HG03025 (cell line): ENCODE measurements at regions not wholly inside any gene's neighbourhood (a gene's known extent, or its start where the extent isn't known, plus 50 kb on each side); places are given as distances from the start of the nearest gene placed in this dataset.
"Not testable (repeated sequence)": the region's sequence is repeated elsewhere in the genome, so short reads cannot be mapped to it uniquely, and the experiment has no call there.

ENCODE experiments used
- ATAC-seq: cut with Tn5 transposase; IDR thresholded peaks from one replicate; pipeline ENCODE4 v1.9.1; 2021; ENCODE audit warnings: mild to moderate bottlenecking, moderate library complexity; ENCODE audit not compliant: unreplicated experiment, low FRiP score

DNA sequence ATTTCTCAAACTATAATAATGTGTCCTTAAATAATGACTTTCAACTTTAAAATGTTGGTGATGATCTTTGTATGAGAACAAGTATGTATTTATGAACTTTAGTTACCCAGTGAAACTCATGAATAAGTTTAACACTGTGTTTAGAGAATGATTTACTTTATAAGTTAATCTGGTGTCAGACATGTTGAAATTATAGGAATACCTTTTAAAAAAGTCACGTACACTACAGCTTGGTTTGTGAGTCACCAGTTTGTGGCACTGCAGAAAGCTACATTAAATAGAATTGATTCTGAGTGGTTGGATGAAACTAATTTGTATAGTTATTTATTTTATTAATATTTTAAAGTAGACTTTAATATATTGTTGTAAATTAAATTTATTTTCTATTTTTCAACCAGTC is 1366.2 kb upstream of the PCDH20 start:
- ATAC-seq, result no peak

DNA sequence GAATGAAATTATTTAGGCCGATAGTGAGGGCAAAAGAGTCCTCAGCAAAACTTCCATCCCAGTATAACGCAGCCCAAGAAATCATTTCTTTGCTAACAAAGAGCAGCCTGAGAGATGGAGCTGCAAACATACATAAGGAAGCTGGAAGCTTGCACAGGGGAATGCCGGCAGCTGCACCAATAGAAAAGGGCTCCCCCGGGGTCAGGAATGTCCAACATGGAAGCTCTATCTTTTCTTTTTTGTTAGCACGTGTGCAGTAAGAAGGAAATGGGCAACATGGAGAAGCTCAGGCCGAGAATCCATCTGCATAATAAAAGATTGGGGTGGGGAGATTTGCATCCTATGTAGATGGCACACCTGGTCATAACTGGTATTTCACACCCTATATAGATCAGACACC is 1363.5 kb upstream of the PCDH20 start:
- no peak for ATAC-seq

- no peak for ATAC-seq
Observed at GRCh38 chr13:62767473-62767872, 1351.8 kb upstream of the PCDH20 start.

DNA sequence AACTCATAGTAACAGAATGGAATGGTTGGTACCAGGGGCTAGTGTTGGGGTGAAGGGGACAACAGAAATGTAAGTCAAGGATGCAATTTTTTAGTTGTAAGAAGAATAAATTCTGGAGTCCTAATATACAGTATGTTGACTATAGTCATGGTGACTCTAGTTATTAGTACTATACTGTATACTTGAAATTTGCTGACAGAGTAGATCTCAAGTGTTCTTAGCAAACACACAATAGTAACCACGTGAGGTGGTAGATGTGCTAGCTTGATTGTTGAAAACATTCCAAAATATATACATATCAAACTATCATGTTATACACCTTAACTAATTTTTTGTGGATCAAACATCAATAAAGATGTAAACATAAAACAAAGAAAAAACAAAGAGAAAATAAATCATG is 1345.1 kb upstream of the PCDH20 start:
- ATAC-seq, result no peak

DNA sequence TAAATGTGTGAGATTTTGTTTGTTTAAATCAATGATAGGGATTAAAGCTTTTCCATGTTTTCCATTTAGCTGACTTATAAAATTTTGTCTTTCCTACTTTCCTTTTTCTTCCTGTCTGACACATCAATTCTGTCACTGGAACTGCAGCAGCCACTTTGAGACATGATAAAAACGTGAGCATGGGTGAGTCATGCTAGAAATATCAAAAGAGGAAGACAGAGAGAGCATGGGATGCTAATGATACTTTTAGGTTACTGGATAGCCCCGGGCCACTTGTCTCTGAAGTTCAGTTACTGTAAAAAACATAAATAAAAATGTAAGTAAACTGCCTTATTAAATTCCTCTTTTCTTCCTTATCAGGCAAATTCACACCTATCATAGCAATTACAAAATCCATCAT is 1332.0 kb upstream of the PCDH20 start:
- no peak for ATAC-seq

DNA sequence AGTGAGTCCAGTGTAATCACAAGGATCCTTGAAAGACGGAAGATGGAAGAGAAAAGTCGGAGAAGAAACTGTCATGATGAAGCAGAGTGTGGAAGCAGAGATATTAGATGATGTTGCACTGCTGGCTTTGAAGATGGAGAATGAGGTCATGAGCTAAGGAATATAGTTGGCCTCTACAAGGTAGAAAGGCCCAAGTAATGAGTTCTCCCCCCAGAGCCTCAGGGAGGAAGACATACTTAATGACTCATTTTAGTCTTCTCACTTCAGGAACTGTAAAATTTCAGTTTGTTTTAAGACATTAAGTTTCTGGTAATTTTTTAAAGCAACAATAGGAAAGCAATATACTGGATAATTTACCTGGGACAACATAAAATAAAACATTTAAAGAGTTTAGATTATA is 1331.5 kb upstream of the PCDH20 start:
- ATAC-seq, result no peak

- ATAC-seq, result not testable (repeated sequence)
Observed at GRCh38 chr13:62729746-62730145, 1314.1 kb upstream of the PCDH20 start.

- no peak for ATAC-seq
Observed at GRCh38 chr13:62721893-62722292, 1306.2 kb upstream of the PCDH20 start.

GRCh38 chr13:62711948-62712347 is 1296.3 kb upstream of the PCDH20 start:
- not testable (repeated sequence) for ATAC-seq

DNA sequence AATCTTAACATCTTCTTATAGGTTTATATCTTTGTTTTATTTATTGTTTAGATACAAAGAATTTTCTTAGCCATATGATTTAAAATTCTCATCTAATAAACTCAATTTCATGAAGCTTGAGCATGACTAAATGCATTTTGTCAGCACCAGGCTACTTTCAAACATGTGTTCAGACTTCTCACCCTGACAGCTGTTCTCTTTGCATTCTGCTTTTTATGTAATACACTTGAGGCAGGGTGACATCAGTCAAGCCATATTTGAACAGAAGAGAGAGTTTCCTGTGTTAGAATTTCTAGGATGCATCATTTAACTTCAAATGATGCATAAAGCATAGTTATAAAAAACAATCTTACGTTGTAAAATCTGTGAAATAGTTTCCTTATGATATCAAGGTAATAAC is 1295.1 kb upstream of the PCDH20 start:
- ATAC-seq, result no peak

GRCh38 chr13:62706048-62706447 is 1290.4 kb upstream of the PCDH20 start:
- ATAC-seq, result no peak

DNA sequence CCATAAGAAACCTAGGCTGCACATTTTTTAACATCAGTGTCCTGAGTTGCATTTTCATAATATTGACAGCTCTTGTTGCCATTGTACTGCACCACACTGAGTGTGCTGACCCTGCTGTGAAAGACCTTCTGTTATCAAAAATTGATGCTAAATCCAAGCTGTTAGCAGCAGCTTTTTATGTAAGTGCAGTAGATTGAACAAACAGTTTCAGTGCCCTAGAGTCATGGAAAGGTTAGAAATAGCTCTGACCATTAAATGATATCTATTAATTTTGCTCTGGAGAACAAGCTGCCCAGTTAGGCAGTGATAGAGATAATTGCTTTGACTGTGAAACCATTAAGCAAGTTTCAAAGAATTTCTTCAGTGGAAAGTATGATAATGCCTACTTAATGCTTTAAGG is 1289.2 kb upstream of the PCDH20 start:
- no peak for ATAC-seq

- no peak for ATAC-seq
Observed at GRCh38 chr13:62702502-62702901, 1286.9 kb upstream of the PCDH20 start.

- no peak for ATAC-seq
Observed at GRCh38 chr13:62697701-62698100, 1282.1 kb upstream of the PCDH20 start.

DNA sequence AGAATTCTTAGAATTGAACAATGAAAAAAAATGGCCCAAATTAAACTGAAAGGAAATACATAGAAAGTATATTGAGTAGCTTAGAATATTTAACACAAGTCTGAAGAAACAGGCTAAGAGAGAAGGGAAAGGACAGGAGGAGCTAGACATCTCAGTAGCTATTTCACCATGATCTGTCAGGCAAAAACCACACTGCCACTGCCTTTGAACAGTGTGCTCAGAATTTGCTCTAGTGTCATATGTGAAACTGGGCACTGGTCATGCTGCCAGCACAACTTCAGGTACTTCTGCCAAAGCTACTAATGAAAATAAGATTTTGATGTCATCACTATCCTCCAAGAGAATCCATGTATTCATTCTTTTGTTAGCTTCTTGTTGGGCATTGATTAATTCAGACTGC is 1280.8 kb upstream of the PCDH20 start:
- no peak for ATAC-seq

GRCh38 chr13:62687732-62688131 is 1272.1 kb upstream of the PCDH20 start:
- ATAC-seq, result no peak

GRCh38 chr13:62684359-62684758 is 1268.7 kb upstream of the PCDH20 start:
- ATAC-seq, result no peak

DNA sequence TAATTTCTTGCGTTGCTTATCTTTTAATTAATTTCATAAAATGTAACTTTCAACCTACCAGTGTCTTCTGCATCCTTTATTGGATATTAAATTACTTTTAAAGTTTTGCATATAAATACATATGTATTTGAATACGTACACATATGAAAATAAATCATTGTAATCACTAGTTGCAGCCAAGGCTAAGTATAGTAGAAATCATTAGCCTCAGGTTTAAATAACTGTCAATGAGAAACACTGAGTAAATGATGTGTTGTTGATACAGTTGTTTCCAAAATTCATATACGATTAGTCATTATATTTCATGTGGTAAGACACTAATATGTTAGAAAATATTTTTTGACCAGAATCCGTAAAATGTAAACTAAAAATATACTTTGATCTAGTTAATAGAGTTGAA is 1267.1 kb upstream of the PCDH20 start:
- no peak for ATAC-seq

GRCh38 chr13:62678039-62678438 is 1262.4 kb upstream of the PCDH20 start:
- no peak for ATAC-seq

DNA sequence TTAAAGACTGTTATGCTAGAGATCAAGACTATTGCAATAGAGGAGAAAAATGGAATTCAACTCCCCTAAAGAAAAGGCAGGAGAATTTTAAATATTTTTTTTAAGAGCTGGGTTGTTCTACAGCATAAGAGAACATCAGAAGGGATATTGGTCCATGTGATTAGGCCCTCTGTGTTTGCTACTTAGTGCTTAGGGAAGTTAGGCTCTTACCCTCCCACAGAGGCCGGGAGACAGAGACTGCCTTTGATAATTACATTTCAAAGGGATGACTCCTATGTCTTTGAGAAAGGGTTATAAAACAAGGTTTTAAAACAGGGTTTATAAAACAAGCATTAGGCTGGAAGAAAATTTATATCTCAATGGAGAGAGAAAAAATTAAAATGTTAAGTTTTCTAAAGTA is 1248.1 kb upstream of the PCDH20 start:
- no peak for ATAC-seq

DNA sequence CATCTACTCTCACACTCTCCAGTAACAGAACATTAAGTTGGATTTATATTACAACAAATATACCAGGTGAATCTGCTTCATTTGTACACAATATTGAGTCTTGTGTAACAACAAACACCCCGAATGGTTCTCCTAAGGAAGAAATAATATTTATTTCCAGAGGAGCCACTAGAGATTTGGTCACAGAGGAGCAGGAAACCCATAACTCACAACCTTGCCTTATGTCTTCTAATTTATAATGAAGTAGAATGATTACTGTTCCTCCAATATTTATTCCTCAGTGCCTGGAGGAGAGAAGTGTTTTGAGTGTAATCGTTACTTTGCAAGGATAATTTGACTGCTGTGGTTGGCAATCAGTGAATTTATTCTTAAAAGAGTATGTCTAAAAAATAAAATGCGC is 1243.7 kb upstream of the PCDH20 start:
- no peak for ATAC-seq

DNA sequence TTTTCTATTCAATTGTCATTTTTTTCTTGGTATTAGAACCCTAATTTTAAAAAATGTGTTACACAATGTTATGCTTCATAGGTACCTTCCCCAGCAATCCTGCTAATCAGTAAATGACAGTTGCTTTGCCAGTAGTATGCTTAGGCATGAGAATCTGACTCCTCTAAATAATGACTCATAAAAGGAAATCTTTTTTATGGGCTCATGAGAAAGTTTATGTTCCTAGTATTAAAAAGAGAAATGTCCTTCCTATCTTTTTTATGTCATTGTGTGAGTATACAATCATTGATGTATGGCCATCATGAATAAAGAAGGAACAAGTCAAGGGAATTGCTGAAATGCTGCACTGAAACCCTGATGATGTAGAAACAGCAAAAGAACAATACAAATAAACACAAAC is 1237.7 kb upstream of the PCDH20 start:
- no peak for ATAC-seq

DNA sequence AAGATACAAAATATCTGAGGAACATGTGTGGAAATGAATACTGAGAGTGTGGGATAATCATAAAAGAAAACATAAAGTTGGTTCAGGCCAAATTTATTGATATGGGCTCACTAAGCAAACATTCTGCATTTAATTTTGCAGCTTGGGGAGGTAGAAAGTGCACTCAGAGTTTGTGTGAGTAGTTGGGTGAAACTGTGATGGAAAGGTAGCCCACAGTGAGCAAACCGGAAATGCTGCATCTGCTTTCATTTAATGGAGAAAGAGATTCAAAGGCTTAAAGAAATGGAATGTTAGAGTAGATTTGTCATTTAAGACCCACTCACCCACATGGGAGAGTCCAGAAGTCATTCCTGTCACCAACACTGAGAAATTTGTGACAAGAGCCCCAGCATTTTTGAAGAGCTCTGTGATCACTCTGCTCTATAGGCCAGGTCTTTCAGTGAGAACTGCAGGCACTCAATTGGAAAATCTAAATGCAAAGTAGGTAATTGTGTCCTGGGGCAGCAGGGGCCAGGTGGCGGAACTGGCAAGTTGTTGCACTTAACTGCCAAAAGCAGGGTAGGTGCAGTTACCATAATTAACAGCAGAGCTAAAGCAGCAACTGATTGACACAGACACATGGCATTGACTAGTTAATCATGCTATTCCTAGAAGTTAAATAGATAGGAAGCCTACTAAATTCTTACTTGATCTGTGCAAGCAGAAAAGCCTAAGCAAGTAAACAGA is 1228.3 kb upstream of the PCDH20 start:
- peak; percentile 83 for ATAC-seq
